ENCODE measurements at regions not wholly inside any gene's neighbourhood (a gene's known extent, or its start where the extent isn't known, plus 50 kb on each side); places are given as distances from the start of the nearest gene placed in this dataset.
A peak's percentile ranks its signal among the peaks of the same experiment; 100 is the strongest.
"Not testable (repeated sequence)": the region's sequence is repeated elsewhere in the genome, so short reads cannot be mapped to it uniquely, and the experiment has no call there.

- no peaks in the 10 kb centered on the region for H3K27me3 ChIP-seq
- 32 to 36% methylated on average over 6 of the region's 6 CpGs for WGBS, 2 donors
- H3K4me1 ChIP-seq, result peaks cover 33 to 34% of the 10 kb centered on the region in 2 donors
- TF ChIP-seq POLR2A (IDR thresholded peaks at IDR 0.05) (peak in 1 of 2 donors; percentile 35), CTCF (IDR thresholded peaks at IDR 0.05) (peak in 1 of 6 experiments; percentile 14)
- intact Hi-C loops (cut with DNase I), result no loop called here
- H3K9me3 ChIP-seq, result no peaks in the 10 kb centered on the region
- DNase-seq, result peak; percentile 76 to 77
- peak overlapping the region; percentile 51 to 76 (median 69) for H3K27ac ChIP-seq
- no peak overlapping the region for H3K4me3 ChIP-seq (replicated peaks in 1 of 3)
- H3K36me3 ChIP-seq, result no peaks in the 10 kb centered on the region
Measured at GRCh38 chr6:153367021-153367420, 235.9 kb upstream of the RGS17 start.

- 78 to 82% methylated on average over 6 of the region's 6 CpGs for WGBS, 2 donors
- no peak for DNase-seq
- no peak overlapping the region for H3K27ac ChIP-seq
- no peaks in the 10 kb centered on the region for H3K9me3 ChIP-seq
- no peak overlapping the region for H3K4me3 ChIP-seq (replicated peaks in 1 of 3)
- no peaks in the 10 kb centered on the region for H3K36me3 ChIP-seq
- H3K27me3 ChIP-seq, result no peaks in the 10 kb centered on the region
- TF ChIP-seq CTCF (IDR thresholded peaks at IDR 0.05) (no peak), POLR2A (IDR thresholded peaks at IDR 0.05) (no peak)
- intact Hi-C loops (cut with DNase I), result no loop called here
- peaks cover 3 to 9% of the 10 kb centered on the region in 2 donors for H3K4me1 ChIP-seq
Measured at GRCh38 chr6:153357391-153357790, 226.3 kb upstream of the RGS17 start.

- no peaks in the 10 kb centered on the region for H3K9me3 ChIP-seq
- H3K27me3 ChIP-seq, result no peaks in the 10 kb centered on the region
- no peak overlapping the region for H3K4me3 ChIP-seq (replicated peaks in 1 of 3)
- 56 to 59% methylated on average over 2 of the region's 2 CpGs for WGBS, 2 donors
- H3K36me3 ChIP-seq, result no peaks in the 10 kb centered on the region
- intact Hi-C loops (cut with DNase I), result no loop called here
- TF ChIP-seq CTCF (IDR thresholded peaks at IDR 0.05), result no peak
- no peak for TF ChIP-seq POLR2A (IDR thresholded peaks at IDR 0.05)
- peak overlapping the region in 1 of 3 donors; percentile 12 for H3K27ac ChIP-seq
- peaks cover 5 to 18% of the 10 kb centered on the region in 2 donors for H3K4me1 ChIP-seq
- no peak for DNase-seq
Measured at GRCh38 chr6:153340568-153340967, 209.5 kb upstream of the RGS17 start.

GRCh38 chr6:153334121-153334520 is 203.0 kb upstream of the RGS17 start:
- intact Hi-C loops (cut with DNase I), result no loop called here
- peaks cover 4 to 8% of the 10 kb centered on the region in 2 donors for H3K4me1 ChIP-seq
- DNase-seq, result no peak

GRCh38 chr6:153331221-153331620 is 200.1 kb upstream of the RGS17 start:
- H3K27me3 ChIP-seq; intact Hi-C loops (cut with DNase I); DNase-seq; H3K4me3 ChIP-seq (replicated peaks in 1 of 3); H3K27ac ChIP-seq; H3K36me3 ChIP-seq; H3K9me3 ChIP-seq: not testable (repeated sequence)
- H3K4me1 ChIP-seq, result peaks cover 13 to 25% of the 10 kb centered on the region in 2 donors

More at GRCh38 chr6:153334121-153334520, 203.0 kb upstream of the RGS17 start:
- TF ChIP-seq POLR2A (IDR thresholded peaks at IDR 0.05) (no peak), CTCF (IDR thresholded peaks at IDR 0.05) (no peak)
- H3K27me3 ChIP-seq, result no peaks in the 10 kb centered on the region
- H3K9me3 ChIP-seq, result no peaks in the 10 kb centered on the region
- no peak overlapping the region for H3K27ac ChIP-seq
- no peak overlapping the region for H3K4me3 ChIP-seq (replicated peaks in 1 of 3)
- no peaks in the 10 kb centered on the region for H3K36me3 ChIP-seq

GRCh38 chr6:153328194-153328593 is 197.1 kb upstream of the RGS17 start:
- peaks cover 22 to 35% of the 10 kb centered on the region in 2 donors for H3K4me1 ChIP-seq
- WGBS, 2 donors, result 57 to 71% methylated on average over 5 of the region's 5 CpGs
- intact Hi-C loops (cut with DNase I), result no loop called here
- no peaks in the 10 kb centered on the region for H3K36me3 ChIP-seq
- no peak overlapping the region for H3K4me3 ChIP-seq (replicated peaks in 1 of 3)
- no peak for TF ChIP-seq CTCF (IDR thresholded peaks at IDR 0.05)
- TF ChIP-seq POLR2A (IDR thresholded peaks at IDR 0.05), result no peak
- DNase-seq, result peak; percentile 69 to 72
- H3K27ac ChIP-seq, result peak overlapping the region; percentile 62 to 80 (median 66)
- no peaks in the 10 kb centered on the region for H3K27me3 ChIP-seq
- no peaks in the 10 kb centered on the region for H3K9me3 ChIP-seq
